GM23338 (cell line): ENCODE measurements at regions not wholly inside any gene's neighbourhood (a gene's known extent, or its start where the extent isn't known, plus 50 kb on each side); places are given as distances from the start of the nearest gene placed in this dataset.

Experiments used
- ATAC-seq: fragments of 200-7000 bp; cut with Tn5 transposase; 3 replicates; pipeline ENCODE4 v1.9.1; 2020
- DNase-seq: peaks from one replicate; pipeline ENCODE4 v3.0.0-alpha.2; 2015; ENCODE audit warnings: low spot score
- H2AFZ ChIP-seq: fragments of 200-600 bp; sonication (generic); 2 replicates; pipeline ENCODE4 v1.8.0; 2016; ENCODE audit warnings: antibody characterized with exemption, mild to moderate bottlenecking, moderate library complexity
- H3F3A ChIP-seq: fragments of 200-600 bp; sonication (generic); replicated peaks from 2 replicates; pipeline ENCODE4 v1.8.0; 2017; ENCODE audit warnings: antibody characterized with exemption, mixed run types, low read depth
- H3K27ac ChIP-seq: fragments of 200-600 bp; sonication (generic); 2 replicates; pipeline ENCODE4 v1.6.1; 2016; ENCODE audit warnings: low read depth
- H3K27me3 ChIP-seq: fragments of 200-600 bp; sonication (generic); 2 replicates; pipeline ENCODE4 v1.8.0; 2016; ENCODE audit warnings: mild to moderate bottlenecking, mixed run types, moderate library complexity; ENCODE audit not compliant: insufficient read depth
- H3K36me3 ChIP-seq: fragments of 200-600 bp; sonication (generic); 2 replicates; pipeline ENCODE4 v1.8.0; 2016; ENCODE audit warnings: mild to moderate bottlenecking; ENCODE audit not compliant: insufficient read depth
- H3K4me1 ChIP-seq: fragments of 200-600 bp; sonication (generic); 2 replicates; pipeline ENCODE4 v1.8.0; 2016; ENCODE audit warnings: mild to moderate bottlenecking, moderate library complexity; ENCODE audit not compliant: insufficient read depth
- H3K4me2 ChIP-seq: fragments of 200-600 bp; sonication (generic); 2 replicates; pipeline ENCODE4 v1.7.1; 2017; ENCODE audit warnings: mixed run types
- H3K4me3 ChIP-seq: fragments of 200-600 bp; sonication (generic); 2 replicates; pipeline ENCODE4 v1.6.1; 2016; ENCODE audit warnings: mixed run types
- H3K79me2 ChIP-seq: fragments of 200-600 bp; sonication (generic); replicated peaks from 2 replicates; pipeline ENCODE4 v1.8.0; 2017; ENCODE audit warnings: mild to moderate bottlenecking; ENCODE audit not compliant: insufficient read depth
- H3K9me2 ChIP-seq: fragments of 200-600 bp; sonication (generic); 2 replicates; pipeline ENCODE4 v1.8.0; 2017; ENCODE audit not compliant: insufficient read depth
- H4K20me1 ChIP-seq: fragments of 200-600 bp; sonication (generic); replicated peaks from 2 replicates; pipeline ENCODE4 v1.8.0; 2017; ENCODE audit warnings: mild to moderate bottlenecking; ENCODE audit not compliant: insufficient read depth
- H3K27ac Mint-ChIP-seq: 2 replicates; pipeline ENCODE4 v1.8.0; 2020; ENCODE audit warnings: inconsistent platforms, mild to moderate bottlenecking, moderate library complexity, mixed read lengths
- H3K27me3 Mint-ChIP-seq: 3 replicates; pipeline ENCODE4 v1.8.0; 2022; ENCODE audit warnings: low read depth, mild to moderate bottlenecking, moderate library complexity, mixed read lengths, inconsistent platforms; ENCODE audit not compliant: insufficient read depth, poor library complexity
- H3K36me3 Mint-ChIP-seq: 3 replicates; pipeline ENCODE4 v1.8.0; 2021; ENCODE audit warnings: low read depth, mild to moderate bottlenecking, inconsistent platforms, moderate library complexity, mixed read lengths
- H3K4me1 Mint-ChIP-seq: 3 replicates; pipeline ENCODE4 v1.8.0; 2020; ENCODE audit warnings: mild to moderate bottlenecking, inconsistent platforms, mixed read lengths
- H3K4me3 Mint-ChIP-seq: 3 replicates; pipeline ENCODE4 v1.8.0; 2021; ENCODE audit warnings: moderate library complexity, mild to moderate bottlenecking, inconsistent platforms, mixed read lengths
- H3K9me3 Mint-ChIP-seq: 3 replicates; pipeline ENCODE4 v1.8.0; 2020; ENCODE audit warnings: moderate library complexity, mild to moderate bottlenecking, inconsistent platforms, mixed read lengths
- CREB1 ChIP-seq: fragments of 250-450 bp; sonication (Bioruptor Pico); IDR thresholded peaks from 2 replicates; pipeline ENCODE4 v1.5.0; 2020; ENCODE audit warnings: low read depth, mild to moderate bottlenecking, moderate library complexity
- EZH2phosphoT487 ChIP-seq: fragments of 200-600 bp; sonication (generic); IDR thresholded peaks from one replicate; pipeline ENCODE4 v1.8.1; 2018; ENCODE audit warnings: antibody characterized with exemption; ENCODE audit not compliant: unreplicated experiment
- JUNB ChIP-seq: IDR thresholded peaks from one replicate; pipeline ENCODE4 v1.6.1; 2016; ENCODE audit warnings: antibody characterized with exemption; ENCODE audit not compliant: unreplicated experiment
- POLR2AphosphoS5 ChIP-seq: IDR thresholded peaks from 2 replicates; pipeline ENCODE4 v1.6.1; 2016; ENCODE audit warnings: antibody characterized with exemption, low read depth
- STAT1 ChIP-seq: IDR thresholded peaks from one replicate; pipeline ENCODE4 v1.6.1; 2016; ENCODE audit warnings: antibody characterized with exemption; ENCODE audit not compliant: unreplicated experiment
- ZNF114 ChIP-seq: fragments of 250-450 bp; sonication (Bioruptor Pico); IDR thresholded peaks from 2 replicates; pipeline ENCODE4 v1.5.0; 2020; ENCODE audit warnings: mild to moderate bottlenecking, moderate library complexity
- ZNF331 ChIP-seq: fragments of 250-450 bp; sonication (Bioruptor Pico); IDR thresholded peaks from 2 replicates; pipeline ENCODE4 v1.5.0; 2020; ENCODE audit warnings: low read depth, mild to moderate bottlenecking, moderate library complexity
- TF ChIP-seq, protein P1 (sequence below): IDR thresholded peaks from 2 replicates; pipeline ENCODE4 v1.6.1; 2016; ENCODE audit warnings: antibody characterized with exemption
- TF ChIP-seq, protein P2 (sequence below), 2 experiments: fragments of 200-600 bp in 1 of 2; sonication (generic) in 1 of 2; conservative IDR thresholded peaks; 2 replicates each; pipeline versions ENCODE4 v1.5.1 to v1.6.1; 2016 to 2017; ENCODE audit warnings: antibody characterized with exemption in 2 of 2, low read depth in 2 of 2, mild to moderate bottlenecking in 2 of 2, moderate library complexity in 1 of 2
- TF ChIP-seq, protein P3 (sequence below): IDR thresholded peaks from one replicate; pipeline ENCODE4 v1.6.1; 2018; ENCODE audit warnings: antibody characterized with exemption; ENCODE audit not compliant: unreplicated experiment
- TF ChIP-seq, protein P4 (sequence below): fragments of 250-450 bp; sonication (Bioruptor Pico); IDR thresholded peaks from 2 replicates; pipeline ENCODE4 v1.5.0; 2020; ENCODE audit warnings: mild to moderate bottlenecking, moderate library complexity

DNA sequence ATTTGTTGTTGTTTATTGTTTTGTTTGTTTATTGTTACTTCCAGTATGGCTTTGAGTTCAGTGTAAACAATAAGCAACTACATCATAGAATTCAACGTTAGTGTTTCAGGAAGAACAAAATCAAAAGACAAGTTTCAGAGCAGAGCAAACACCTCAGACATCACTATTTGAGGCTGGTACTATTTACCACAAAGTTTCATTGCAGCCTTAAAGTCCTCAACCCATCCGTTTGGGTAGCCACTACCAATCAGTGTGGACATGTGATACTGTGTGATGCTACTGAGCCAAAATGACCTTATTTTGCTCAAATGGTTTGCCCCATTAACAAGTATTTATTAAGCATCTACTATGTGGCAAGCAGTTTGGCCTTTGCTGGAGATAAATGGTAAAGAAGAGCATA lies 458.5 kb upstream of the PTGER4 start (continued):
- TF ChIP-seq, protein P1, sequence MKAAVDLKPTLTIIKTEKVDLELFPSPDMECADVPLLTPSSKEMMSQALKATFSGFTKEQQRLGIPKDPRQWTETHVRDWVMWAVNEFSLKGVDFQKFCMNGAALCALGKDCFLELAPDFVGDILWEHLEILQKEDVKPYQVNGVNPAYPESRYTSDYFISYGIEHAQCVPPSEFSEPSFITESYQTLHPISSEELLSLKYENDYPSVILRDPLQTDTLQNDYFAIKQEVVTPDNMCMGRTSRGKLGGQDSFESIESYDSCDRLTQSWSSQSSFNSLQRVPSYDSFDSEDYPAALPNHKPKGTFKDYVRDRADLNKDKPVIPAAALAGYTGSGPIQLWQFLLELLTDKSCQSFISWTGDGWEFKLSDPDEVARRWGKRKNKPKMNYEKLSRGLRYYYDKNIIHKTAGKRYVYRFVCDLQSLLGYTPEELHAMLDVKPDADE: no peak
- TF ChIP-seq, protein P2, sequence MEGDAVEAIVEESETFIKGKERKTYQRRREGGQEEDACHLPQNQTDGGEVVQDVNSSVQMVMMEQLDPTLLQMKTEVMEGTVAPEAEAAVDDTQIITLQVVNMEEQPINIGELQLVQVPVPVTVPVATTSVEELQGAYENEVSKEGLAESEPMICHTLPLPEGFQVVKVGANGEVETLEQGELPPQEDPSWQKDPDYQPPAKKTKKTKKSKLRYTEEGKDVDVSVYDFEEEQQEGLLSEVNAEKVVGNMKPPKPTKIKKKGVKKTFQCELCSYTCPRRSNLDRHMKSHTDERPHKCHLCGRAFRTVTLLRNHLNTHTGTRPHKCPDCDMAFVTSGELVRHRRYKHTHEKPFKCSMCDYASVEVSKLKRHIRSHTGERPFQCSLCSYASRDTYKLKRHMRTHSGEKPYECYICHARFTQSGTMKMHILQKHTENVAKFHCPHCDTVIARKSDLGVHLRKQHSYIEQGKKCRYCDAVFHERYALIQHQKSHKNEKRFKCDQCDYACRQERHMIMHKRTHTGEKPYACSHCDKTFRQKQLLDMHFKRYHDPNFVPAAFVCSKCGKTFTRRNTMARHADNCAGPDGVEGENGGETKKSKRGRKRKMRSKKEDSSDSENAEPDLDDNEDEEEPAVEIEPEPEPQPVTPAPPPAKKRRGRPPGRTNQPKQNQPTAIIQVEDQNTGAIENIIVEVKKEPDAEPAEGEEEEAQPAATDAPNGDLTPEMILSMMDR (conservative IDR thresholded peaks at IDR 0.05; ENCODE audit: low read depth in 2 of 2): no peak
- TF ChIP-seq, protein P3, sequence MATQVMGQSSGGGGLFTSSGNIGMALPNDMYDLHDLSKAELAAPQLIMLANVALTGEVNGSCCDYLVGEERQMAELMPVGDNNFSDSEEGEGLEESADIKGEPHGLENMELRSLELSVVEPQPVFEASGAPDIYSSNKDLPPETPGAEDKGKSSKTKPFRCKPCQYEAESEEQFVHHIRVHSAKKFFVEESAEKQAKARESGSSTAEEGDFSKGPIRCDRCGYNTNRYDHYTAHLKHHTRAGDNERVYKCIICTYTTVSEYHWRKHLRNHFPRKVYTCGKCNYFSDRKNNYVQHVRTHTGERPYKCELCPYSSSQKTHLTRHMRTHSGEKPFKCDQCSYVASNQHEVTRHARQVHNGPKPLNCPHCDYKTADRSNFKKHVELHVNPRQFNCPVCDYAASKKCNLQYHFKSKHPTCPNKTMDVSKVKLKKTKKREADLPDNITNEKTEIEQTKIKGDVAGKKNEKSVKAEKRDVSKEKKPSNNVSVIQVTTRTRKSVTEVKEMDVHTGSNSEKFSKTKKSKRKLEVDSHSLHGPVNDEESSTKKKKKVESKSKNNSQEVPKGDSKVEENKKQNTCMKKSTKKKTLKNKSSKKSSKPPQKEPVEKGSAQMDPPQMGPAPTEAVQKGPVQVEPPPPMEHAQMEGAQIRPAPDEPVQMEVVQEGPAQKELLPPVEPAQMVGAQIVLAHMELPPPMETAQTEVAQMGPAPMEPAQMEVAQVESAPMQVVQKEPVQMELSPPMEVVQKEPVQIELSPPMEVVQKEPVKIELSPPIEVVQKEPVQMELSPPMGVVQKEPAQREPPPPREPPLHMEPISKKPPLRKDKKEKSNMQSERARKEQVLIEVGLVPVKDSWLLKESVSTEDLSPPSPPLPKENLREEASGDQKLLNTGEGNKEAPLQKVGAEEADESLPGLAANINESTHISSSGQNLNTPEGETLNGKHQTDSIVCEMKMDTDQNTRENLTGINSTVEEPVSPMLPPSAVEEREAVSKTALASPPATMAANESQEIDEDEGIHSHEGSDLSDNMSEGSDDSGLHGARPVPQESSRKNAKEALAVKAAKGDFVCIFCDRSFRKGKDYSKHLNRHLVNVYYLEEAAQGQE: no peak
- no peak for TF ChIP-seq POLR2AphosphoS5
- no peak for TF ChIP-seq STAT1

DNA sequence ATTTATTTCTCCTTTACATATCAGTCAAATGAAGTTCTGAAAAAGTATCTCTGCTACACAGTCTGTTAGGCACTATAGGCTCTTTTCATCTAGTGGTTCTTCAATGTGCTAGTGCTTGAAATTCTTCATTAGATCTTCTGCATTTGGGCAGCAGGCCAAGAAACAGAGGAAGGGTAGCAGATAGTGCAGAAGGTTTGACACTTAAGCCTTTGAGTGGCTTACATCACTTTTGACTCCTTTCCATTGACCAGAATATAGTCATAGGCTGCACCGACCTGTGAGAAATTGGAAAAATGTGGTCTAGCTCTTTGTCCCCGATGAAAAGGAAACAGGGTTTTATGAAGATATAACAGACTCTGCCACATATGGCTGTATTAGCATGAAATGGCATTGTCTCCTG lies 459.5 kb upstream of the PTGER4 start:
- no peak overlapping the region for H3K4me3 Mint-ChIP-seq
- Histone ChIP-seq H3K4me1 (no peaks in the 10 kb centered on the region), H3K36me3 (no peaks in the 10 kb centered on the region), H4K20me1 (no peaks in the 10 kb centered on the region), H3K79me2 (no peaks in the 10 kb centered on the region), H3K4me2 (no peak overlapping the region), H2AFZ (no peak overlapping the region), H3F3A (no peaks in the 10 kb centered on the region), H3K27ac (no peak overlapping the region), H3K9me2 (peaks cover 6% of the 10 kb centered on the region), H3K4me3 (no peak overlapping the region), H3K27me3 (no peaks in the 10 kb centered on the region)
- peaks cover 6% of the 10 kb centered on the region; the same call in 1 of the 3 replicates for H3K4me1 Mint-ChIP-seq
- no peak overlapping the region for H3K27ac Mint-ChIP-seq
- H3K9me3 Mint-ChIP-seq: 0 out of 3 replicates have a peak, but pooled peaks cover 4% of the 10 kb centered on the region
- DNase-seq: no peak
- peaks cover 2% of the 10 kb centered on the region for H3K27me3 Mint-ChIP-seq
- H3K36me3 Mint-ChIP-seq: no peaks in the 10 kb centered on the region
- no peak for ATAC-seq
- no peak for TF ChIP-seq EZH2phosphoT487
- no peak for TF ChIP-seq POLR2AphosphoS5
- TF ChIP-seq STAT1: no peak
- TF ChIP-seq CREB1 (CRISPR knock-in tag): no peak
- no peak for TF ChIP-seq ZNF331 (CRISPR knock-in tag)
- no peak for TF ChIP-seq ZNF114 (CRISPR knock-in tag)
- TF ChIP-seq, protein P4, sequence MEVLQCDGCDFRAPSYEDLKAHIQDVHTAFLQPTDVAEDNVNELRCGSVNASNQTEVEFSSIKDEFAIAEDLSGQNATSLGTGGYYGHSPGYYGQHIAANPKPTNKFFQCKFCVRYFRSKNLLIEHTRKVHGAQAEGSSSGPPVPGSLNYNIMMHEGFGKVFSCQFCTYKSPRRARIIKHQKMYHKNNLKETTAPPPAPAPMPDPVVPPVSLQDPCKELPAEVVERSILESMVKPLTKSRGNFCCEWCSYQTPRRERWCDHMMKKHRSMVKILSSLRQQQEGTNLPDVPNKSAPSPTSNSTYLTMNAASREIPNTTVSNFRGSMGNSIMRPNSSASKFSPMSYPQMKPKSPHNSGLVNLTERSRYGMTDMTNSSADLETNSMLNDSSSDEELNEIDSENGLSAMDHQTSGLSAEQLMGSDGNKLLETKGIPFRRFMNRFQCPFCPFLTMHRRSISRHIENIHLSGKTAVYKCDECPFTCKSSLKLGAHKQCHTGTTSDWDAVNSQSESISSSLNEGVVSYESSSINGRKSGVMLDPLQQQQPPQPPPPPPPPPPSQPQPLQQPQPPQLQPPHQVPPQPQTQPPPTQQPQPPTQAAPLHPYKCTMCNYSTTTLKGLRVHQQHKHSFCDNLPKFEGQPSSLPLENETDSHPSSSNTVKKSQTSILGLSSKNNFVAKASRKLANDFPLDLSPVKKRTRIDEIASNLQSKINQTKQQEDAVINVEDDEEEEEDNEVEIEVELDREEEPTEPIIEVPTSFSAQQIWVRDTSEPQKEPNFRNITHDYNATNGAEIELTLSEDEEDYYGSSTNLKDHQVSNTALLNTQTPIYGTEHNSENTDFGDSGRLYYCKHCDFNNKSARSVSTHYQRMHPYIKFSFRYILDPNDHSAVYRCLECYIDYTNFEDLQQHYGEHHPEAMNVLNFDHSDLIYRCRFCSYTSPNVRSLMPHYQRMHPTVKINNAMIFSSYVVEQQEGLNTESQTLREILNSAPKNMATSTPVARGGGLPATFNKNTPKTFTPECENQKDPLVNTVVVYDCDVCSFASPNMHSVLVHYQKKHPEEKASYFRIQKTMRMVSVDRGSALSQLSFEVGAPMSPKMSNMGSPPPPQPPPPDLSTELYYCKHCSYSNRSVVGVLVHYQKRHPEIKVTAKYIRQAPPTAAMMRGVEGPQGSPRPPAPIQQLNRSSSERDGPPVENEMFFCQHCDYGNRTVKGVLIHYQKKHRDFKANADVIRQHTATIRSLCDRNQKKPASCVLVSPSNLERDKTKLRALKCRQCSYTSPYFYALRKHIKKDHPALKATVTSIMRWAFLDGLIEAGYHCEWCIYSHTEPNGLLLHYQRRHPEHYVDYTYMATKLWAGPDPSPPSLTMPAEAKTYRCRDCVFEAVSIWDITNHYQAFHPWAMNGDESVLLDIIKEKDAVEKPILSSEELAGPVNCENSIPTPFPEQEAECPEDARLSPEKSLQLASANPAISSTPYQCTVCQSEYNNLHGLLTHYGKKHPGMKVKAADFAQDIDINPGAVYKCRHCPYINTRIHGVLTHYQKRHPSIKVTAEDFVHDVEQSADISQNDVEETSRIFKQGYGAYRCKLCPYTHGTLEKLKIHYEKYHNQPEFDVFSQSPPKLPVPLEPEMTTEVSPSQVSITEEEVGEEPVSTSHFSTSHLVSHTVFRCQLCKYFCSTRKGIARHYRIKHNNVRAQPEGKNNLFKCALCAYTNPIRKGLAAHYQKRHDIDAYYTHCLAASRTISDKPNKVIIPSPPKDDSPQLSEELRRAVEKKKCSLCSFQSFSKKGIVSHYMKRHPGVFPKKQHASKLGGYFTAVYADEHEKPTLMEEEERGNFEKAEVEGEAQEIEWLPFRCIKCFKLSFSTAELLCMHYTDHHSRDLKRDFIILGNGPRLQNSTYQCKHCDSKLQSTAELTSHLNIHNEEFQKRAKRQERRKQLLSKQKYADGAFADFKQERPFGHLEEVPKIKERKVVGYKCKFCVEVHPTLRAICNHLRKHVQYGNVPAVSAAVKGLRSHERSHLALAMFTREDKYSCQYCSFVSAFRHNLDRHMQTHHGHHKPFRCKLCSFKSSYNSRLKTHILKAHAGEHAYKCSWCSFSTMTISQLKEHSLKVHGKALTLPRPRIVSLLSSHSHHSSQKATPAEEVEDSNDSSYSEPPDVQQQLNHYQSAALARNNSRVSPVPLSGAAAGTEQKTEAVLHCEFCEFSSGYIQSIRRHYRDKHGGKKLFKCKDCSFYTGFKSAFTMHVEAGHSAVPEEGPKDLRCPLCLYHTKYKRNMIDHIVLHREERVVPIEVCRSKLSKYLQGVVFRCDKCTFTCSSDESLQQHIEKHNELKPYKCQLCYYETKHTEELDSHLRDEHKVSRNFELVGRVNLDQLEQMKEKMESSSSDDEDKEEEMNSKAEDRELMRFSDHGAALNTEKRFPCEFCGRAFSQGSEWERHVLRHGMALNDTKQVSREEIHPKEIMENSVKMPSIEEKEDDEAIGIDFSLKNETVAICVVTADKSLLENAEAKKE: no peak
- TF ChIP-seq JUNB: no peak
